NCI-H1417 treated with DMSO at 0.1 percent for 48 hours (cell line): ENCODE measurements at regions not wholly inside any gene's neighbourhood (a gene's known extent, or its start where the extent isn't known, plus 50 kb on each side); places are given as distances from the start of the nearest gene placed in this dataset.

Experiments
- DNase-seq: peaks from one replicate; lab custom pipeline; 2025; lab: John Stamatoyannopoulos, UW

DNA sequence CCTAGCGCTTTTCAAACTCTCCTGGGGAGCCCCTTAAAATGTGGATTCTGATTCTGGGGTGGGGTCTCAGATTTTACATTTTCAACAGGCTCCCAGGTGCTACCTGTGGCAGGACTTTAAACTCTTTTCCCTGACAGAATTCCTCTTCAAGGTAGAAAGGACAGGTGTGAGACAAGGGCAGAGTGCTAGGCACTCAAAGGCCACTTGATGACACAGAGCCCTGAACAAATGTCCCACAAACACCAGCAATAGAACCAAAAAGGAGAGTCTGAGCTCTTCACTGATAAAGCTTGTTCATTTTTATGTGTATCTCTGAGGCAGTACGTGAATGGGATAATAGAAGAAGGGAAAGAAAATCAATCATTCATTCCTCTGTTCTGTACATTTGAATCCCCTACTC is 77.7 kb upstream of the PELI1 start:
- no peak for DNase-seq

DNA sequence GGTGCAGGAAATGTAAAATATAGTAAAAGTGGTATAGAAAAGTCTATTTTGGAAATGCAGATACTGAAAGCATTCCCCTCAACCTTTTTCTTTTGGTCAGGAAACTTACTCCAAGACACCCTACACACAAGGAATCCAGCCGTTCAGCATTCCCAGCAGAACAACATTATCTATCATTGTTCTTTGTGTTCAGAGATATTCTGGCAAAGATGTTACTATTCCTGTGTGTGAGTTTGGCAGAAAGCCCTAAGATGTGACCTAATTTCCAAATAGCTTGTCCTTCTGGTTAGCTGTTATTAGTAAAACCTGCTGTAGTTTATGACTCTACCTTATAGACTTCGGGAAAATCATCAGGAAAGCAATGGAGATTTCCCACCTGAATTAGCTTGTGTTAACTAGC is 78.1 kb upstream of the PELI1 start:
- DNase-seq: no peak

DNA sequence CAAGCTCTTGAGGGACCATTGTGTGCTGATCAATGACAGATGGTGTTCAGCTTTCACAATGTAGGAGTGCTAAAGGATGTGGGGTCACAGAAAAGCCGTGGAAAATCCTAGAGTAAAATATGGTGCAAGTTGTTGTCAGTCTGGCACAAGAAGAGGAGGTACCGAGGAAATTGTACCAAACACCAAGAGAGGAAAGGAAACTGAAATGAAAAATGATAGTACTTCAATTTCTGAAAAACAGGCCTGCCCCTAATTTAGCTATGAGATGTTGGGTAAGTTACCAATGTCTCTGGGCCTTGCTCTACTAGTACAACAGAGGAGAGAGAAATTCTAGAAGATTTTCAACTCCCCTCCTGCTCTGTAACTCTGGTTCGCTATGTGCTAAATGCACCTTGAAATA is 78.8 kb upstream of the PELI1 start:
- no peak for DNase-seq

DNA sequence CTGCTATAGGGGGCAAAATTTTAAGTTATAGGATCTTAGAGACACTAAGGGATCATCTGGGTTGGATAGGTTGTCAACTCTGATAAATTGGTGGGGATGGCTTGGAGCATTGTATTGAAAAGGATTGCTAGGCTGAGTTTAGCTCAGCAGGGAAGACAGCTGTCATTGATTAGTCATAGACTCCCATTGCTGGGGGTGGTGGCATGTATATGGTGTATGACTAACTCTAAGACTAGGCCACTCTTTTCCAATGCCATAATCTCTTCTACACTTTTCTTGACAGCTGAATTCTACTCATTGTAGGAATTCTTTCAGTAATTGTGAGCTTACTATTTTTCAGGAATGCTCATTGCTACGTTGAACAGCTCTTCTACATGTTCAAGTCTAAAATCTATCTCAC is 81.3 kb upstream of the PELI1 start:
- no peak for DNase-seq

DNA sequence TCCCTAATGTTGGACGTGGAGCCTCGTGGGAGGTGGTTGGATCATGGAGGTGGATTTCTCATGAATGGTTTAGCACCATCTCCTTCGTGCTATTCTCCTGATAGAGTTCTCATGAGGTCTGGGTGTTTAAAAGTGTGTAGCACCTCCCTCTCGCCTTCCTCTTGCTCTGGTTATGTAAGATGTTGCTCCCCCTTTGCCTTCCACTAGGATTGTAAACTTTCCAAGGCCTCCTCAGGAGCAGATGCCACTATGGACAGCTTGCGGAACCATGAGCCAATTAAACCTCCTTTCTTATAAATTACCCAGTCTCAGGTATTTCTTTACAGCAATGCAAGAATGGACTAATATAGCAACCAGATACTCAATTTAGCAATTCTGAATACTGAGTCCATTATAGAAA is 82.4 kb upstream of the PELI1 start:
- DNase-seq: no peak

DNA sequence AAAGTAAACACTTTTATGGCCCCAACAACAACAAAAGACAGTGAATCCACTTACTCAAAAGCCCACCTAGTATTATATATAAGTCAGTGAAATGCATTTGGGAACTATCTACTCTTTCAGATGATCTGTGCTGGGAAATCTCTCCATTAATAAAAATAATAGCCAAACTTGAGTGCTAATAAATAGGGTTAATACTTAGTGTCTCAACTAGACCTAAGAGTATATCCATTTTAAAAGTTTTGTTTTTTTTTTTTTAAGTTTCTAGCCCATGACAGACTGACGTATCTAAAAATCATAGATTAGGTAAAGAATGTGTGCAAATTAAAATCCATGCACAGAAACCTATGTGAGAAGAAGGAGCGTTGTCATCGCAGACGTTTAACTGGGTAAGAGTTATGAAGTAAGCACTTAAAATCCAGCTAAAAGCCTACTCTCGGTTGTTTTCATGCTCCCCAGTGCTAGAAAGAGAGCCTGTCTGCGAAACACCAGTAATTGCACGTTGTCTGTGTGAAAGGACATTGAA is 83.4 kb upstream of the PELI1 start:
- no peak for DNase-seq

DNA sequence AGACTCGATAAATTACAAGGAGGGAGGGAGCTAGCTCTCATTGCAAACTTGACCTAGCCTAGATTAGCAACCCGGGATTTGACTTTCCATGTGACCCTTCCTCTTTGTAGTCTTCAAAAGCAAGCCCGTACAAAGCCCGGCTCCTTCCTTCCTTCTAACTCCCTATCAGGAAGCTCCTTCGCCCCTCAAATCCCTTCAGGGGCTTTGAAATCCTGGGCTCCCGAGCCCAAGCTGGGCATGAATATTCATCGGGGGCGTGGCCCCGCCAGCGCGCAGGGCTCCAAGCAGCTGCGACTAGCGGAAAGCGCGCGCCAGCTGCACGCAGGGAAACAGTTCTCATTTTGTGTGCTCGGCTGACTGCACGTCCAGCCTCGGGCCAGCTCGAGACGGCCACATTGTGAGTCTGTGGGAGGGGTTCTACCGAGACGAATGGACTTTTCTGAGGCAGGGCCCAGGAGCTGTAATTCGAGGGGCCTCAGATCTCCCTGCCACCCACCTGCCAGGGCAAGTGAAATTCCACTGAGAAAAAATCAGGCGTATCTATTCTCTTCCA is 84.0 kb upstream of the PELI1 start:
- DNase-seq: peak; percentile 75

DNA sequence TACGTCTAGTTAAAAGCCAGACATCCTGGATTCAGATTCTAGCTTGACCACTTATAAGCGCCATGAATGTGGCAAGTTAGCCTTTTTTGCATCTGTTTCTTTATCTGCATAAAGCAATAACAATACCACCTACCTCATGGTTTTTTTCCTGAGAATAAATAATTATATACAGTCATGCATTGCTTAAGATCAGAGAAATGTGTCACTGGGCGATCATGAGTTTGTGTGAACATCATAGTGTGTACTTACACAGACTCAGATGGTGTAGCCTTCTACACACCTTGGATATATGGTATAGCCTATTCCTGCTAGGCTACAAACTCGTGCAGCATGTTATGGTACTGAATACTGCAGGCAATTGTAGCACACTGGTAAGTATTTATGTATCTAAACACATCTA is 84.7 kb upstream of the PELI1 start:
- DNase-seq: no peak

DNA sequence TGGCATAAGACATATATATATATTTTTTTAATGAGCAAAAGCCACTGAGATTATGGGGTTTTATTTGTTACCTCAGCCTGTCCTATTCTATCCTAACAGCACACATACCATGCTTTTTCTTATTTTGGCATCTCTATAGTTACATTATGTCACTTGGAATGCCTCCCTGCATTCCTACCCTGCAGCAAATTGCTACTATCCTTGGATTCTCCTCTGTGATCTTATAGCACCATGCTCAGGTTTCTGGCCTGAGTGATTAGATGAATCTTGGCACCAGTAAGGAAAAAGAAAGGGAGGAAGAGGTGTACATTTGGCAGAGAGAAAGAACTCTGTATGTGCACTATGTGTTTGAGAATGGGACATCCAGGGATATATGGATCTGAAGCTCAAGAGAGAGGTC is 86.3 kb upstream of the PELI1 start:
- no peak for DNase-seq

DNA sequence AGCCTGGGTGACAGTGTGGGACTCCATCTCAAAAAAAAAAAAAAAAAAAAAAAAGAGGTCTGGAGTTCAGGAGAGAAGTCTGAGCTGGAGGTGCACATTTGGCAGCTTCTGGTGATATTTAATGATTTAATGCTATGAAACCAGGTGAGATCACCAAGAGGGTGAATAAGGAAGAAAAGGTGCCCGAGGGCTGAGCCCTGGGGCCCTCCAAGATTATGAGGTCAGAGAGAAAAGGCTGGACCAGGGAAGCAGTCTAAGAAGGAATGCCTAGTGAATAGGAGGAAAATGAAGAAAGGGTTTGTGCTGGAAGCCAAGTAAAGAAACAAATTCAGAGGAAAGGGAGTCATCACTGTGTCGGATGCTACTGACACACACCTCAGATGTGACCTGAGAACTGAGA is 88.0 kb upstream of the PELI1 start:
- no peak for DNase-seq

DNA sequence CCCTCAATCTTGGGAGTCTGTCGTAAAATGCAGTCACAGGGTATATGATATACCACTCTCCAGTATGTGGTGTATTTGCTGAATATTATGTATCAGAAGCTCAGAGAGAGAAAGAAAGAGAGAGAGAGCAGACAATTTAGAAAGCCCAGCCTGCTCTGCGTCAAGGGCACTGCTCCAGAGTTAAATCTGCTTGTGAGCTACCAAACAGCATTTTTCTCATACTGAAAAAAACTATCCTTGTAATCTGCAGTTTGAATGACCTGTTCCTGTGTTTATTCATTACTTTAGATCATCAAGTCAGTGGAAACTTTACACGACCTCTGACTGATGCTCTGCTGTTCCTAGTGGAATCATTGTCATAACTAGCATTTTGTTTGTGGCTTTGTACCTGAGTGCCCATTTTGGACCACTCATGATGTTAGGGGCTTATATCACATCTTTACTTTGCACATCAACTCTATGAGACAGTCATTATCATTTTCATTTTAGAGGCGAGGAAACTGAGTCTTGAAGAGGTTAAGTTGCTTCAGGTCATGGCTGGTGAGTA is 89.2 kb upstream of the PELI1 start:
- no peak for DNase-seq

DNA sequence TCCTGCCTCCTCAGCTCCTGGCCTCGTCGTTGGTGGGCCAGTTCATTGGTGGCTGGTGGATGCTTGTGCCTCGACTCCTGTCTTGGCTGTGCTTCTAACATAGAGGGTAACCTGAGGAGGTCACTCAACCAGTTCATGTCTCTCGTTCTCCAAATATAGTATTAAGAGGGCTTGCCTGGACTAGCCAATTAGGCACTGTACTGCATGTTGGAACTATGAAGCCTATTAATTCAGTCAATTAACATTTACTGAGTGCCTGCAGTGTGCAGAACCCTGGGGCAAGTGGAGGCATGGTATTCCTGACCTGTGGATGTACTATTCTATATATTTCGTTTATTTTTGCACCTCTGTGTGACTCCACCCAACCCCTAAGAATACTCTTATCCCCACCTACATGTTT is 89.9 kb upstream of the PELI1 start:
- no peak for DNase-seq

DNA sequence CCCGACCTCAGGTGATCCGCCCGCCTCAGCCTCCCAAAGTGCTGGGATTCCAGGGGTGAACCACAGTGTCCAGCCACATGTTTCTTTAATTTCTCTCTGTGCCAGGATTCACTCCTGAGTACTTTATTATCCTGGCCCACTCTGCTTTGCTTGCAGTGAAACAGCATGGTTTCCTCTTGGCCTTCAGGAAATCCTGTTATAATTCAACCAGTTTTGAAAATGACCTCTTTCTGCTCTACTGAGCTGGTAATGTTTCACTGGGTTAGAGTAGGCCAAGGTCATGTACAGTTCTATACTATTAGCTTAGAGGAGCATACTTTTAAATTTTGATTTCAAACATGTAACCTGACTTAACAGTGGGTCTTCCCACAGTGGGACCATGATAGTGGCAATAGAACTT is 90.6 kb upstream of the PELI1 start:
- DNase-seq: no peak

DNA sequence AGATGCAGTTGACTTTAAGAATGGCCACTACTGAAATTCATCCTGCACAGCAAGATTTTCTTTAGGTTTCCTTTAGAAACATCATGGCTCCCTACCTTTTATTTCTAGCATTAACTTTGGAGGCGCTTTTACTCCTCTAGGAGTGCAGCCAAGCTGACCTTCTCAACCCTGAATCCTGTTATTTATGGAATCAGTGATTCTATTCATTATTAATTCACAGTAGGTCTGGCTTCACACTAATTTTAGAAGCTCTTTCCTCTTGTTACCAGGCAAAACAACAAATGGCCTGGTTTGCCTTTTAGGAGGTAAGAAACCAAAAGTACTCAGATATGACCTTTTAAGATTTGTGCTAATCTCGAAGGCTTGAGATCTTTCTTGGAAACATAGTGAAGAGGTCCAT is 93.0 kb upstream of the PELI1 start:
- DNase-seq: no peak

DNA sequence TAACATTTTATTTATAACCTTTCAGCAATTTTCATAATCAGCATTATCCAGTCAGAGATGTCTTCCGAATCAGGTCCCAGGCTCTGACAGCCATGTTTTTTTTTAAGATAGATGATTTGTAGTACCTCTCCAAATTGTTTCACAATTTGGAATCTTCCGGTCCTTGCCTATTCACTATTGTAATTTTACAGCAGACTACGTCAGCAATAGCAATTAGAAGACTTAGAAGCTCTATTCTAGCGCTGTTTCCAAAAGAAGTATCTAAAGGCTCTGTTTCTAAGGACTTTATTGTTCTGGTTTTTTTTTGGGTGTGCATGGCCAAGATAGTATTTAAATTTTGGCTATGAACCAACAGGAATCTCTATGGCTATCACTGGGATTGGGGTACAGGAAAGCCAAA is 94.6 kb upstream of the PELI1 start:
- DNase-seq: no peak

DNA sequence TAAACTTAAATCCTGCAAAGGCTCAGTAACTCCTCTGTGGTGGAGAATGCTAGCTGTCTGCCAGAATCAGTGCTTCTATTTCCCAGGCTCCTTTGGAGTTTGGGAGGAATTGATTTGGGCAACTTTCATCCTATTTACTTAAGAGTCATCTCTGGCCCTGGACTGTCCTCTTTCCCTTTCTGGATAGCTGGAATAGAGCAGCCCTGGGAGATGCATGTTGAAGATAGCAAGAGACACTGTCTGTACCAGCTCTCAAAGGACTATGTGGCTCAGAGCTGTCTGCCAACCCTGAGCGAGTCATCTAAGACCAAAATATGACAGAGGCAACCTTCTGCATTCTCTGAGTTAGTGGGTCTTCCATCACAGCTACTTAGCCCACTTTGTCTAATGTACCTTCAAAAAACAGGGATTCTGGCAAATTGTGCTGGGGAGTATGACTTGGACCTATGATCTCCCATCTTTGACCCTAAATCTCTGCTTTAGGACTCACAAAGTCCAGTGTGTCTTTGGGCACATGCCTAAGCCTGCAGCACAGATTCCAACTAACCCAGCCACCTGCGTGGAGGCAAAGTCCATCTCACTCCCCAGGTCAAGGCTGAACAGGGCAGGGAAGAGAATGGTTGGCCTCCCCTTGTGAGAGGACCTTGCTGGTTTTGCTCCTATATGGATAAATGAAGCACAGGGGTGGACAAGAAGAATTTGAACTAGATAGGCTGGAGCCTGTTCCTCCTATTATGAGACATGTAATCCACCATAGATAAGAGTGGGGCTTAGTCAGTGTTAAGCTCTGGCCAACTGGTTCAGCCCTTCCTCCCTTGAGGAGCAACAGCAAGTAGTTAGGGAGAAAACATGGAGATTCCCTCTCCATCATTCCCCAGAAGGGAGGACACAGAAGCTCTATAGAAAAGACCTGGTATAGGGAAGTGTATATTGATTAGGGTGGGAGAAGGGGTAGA is 99.1 kb upstream of the PELI1 start:
- no peak for DNase-seq

DNA sequence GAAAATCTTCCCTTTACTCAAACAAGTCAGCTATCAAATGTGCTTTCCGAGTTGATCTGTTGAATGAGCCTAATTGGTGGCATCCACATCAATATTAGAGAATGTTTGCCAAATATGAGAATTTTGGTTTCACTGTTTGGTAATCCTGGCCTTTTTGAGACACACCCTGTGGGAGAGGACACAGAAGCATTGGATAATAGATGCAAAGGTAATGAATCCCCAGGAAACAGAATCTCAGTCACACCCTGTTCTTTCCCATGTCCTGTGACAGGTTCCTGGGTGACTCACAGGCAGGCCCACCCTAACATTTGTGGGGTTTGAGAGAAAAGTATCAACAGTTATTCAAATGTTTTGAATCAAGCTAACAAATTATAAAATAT is 99.8 kb upstream of the PELI1 start:
- DNase-seq: no peak

DNA sequence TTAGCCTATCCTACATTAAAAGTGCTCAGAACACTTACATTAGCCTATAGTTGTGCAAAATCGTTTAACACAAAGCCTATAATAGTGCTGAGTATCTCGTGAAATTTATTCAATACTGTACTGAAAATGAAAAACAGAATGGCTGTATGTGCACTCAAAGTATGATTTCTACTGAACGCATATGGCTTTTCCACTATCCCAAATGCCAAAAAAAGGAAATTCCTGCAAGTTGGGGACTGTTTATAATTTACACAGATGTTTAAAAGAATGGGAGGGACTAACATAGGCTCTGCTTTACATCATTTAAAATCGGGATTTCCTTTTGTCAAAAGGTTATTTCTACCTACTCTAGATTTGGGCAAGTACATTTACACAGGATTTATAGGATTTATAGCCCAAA is 101.4 kb upstream of the PELI1 start:
- no peak for DNase-seq

DNA sequence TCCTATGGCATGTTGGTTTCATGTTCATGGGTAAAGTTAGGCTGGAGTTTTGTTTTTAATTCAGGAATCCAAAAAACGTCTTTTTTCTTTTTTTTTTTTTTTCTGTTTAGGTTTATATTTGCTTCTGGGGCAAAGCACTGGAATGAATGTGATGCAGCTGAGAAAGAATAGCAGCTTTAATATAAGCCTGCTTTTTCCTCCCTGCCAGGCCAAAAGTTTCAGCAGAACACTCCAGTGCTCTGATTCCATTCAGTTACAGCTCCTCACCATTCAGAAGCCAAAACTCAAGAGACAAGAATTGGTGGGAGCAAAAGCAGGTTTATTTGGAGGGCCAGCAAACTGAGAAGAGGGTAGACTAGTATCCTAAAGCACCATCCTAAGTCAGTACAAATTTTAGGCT is 102.7 kb upstream of the PELI1 start:
- no peak for DNase-seq

DNA sequence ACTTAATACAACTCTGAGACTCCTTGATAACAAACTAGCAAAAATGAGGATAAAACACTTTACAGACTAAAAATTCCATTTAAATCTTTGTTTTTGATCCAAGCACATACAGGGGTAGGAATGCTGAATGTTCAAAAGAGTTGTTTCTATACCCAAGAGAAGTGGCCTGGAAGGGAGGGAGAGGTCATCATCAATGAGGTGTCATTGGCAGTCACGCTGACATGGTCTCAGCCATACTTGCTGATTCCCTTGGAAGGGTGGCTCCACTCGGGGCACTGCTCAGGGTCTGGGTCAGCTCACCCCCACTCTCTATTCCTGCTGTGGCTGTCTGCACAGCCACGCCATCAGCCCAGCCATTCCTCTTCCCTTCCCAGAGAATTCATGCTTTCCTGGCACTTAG is 105.2 kb upstream of the PELI1 start:
- DNase-seq: no peak

DNA sequence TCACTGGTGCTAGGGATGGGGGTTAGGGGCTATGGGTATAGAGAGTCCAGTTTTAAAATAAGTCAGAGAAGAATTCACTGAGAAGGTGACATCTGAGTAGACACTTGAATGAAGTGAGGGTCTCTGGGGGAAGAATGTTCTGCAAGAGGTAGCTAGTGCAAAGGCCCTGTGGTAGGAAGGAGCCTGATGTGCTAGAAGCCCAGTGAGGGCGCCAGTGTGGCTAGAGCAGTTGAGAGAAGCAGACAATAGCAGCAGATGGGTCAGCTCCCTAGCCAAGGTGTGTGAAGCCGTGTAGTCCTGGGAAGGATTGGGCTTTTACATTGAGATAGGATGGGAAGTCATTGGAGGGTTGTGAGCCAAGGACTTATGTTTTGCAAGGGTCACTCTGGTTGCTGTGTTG is 105.8 kb upstream of the PELI1 start:
- DNase-seq: no peak

DNA sequence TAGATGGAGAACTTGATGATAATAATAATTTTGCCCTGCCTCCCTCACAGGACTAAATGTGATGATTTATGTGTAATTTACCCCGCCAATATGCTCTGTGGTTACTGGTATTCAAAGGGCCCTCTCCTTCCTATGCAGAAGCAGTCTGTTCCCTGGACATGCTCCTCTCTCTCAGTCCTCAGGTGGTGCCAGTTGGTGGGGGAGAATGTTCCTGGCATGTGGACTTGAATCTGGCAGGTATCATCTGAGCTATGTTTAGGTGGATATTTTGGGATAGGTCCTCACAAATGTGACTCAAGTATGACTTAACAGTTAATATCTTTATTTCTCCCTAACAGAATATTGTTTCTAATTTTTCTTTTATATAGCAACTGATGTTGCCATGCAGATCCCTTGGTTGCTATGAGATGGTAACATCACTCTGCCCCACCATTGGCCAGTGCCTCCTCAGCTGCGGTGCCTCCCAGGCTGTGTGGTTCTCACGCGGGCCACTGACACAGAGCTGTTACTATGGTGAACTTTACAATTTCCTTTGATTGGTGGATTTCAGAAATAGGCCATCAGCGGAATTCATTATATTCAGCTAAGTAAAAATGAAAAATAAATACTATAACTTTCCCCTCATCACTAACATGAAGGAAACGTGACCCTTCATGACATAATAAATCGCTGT is 106.7 kb upstream of the PELI1 start:
- DNase-seq: no peak
